Prostate gland (tissue), 2 donors: ENCODE measurements at regions not wholly inside any gene's neighbourhood (a gene's known extent, or its start where the extent isn't known, plus 50 kb on each side); places are given as distances from the start of the nearest gene placed in this dataset.

Experiments
- DNase-seq: peaks from one replicate; pipeline ENCODE4 v3.0.0-alpha.2; 2019; ENCODE audit warnings: low spot score
- H3K27ac ChIP-seq, 2 donors: fragments of 200-600 bp; sonication (generic); 2 replicates each; pipeline ENCODE4 v1.5.1; 2017 to 2019
- H3K27me3 ChIP-seq: fragments of 200-600 bp; sonication (generic); replicated peaks from 2 replicates; pipeline ENCODE4 v1.5.1; 2019; ENCODE audit not compliant: insufficient read depth
- H3K36me3 ChIP-seq, 2 donors: fragments of 200-600 bp; sonication (generic); 1 replicate in 1 of 2; 2 replicates in 1 of 2; pipeline versions ENCODE4 v1.5.1 to v1.8.1; 2017 to 2019
- H3K4me1 ChIP-seq: fragments of 200-600 bp; sonication (generic); replicated peaks from 2 replicates; pipeline ENCODE4 v1.5.1; 2019
- H3K4me3 ChIP-seq, 2 donors: fragments of 200-600 bp; sonication (generic); 2 replicates each; pipeline ENCODE4 v1.5.1; 2017 to 2019
- H3K9me3 ChIP-seq: fragments of 200-600 bp; sonication (generic); 2 replicates; pipeline ENCODE4 v1.5.1; 2017
- CTCF ChIP-seq, 4 experiments: fragments of 200-600 bp in 2 of 4; fragments of 450-650 bp in 2 of 4; sonication (generic) in 2 of 4; IDR thresholded peaks; 1 replicate in 3 of 4; 2 replicates in 1 of 4; pipeline ENCODE4 v1.5.1; 2016 to 2019; ENCODE audit warnings: antibody characterized with exemption in 4 of 4, mild to moderate bottlenecking in 2 of 4, moderate library complexity in 2 of 4
- POLR2A ChIP-seq: fragments of 450-650 bp; IDR thresholded peaks from one replicate; pipeline ENCODE4 v1.6.1; 2016; ENCODE audit warnings: antibody characterized with exemption, mild to moderate bottlenecking
- POLR2AphosphoS5 ChIP-seq: sonication (generic); formaldehyde crosslinking; IDR thresholded peaks from one replicate; pipeline ENCODE4 v1.6.1; 2017; ENCODE audit warnings: antibody characterized with exemption
- WGBS: methylation state at CpG from one replicate; pipeline ENCODE4 v1.1.5; 2018; 5-methylcytosine and 5-hydroxymethylcytosine counted together
- intact Hi-C: fragments of 100-400 bp; cut with DNase I; formaldehyde crosslinking; loops from one replicate; pipeline ENCODE4 v1.14.2; 2022

- intact Hi-C loops, result no loop called here
- TF ChIP-seq POLR2AphosphoS5 (no peak), CTCF (IDR thresholded peaks at IDR 0.05) (no peak), POLR2A (no peak)
- H3K27me3 ChIP-seq, result no peaks in the 10 kb centered on the region
- no peak overlapping the region for H3K27ac ChIP-seq
- H3K9me3 ChIP-seq, result no peaks in the 10 kb centered on the region
- H3K4me1 ChIP-seq, result peaks cover 13% of the 10 kb centered on the region
- WGBS, result 67% methylated on average over 8 of the region's 8 CpGs
- H3K36me3 ChIP-seq, result no peaks in the 10 kb centered on the region
- H3K4me3 ChIP-seq, result no peak overlapping the region
- no peak for DNase-seq
Measured at GRCh38 chr1:59017501-59018231, 233.8 kb upstream of the JUN start.

DNA sequence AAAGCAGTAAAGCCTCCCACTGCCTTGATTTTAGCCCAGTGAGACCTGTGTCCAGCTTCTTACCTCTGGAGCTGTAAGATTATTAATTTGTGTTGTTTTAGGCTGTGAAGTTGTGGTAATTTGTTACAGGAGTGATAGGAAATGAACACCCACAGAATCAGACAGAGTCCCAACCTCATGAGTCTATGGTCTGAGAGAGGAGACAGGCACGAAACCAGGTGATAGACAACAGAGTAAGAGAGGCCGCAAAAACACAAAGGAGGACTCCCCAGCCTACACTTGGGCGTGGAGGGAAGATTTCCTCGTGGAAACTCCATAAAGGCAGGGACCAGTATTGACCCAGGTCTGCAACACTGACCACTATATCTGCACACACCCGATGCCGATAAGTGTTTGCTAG is 234.6 kb upstream of the JUN start:
- no peak overlapping the region for H3K27ac ChIP-seq

DNA sequence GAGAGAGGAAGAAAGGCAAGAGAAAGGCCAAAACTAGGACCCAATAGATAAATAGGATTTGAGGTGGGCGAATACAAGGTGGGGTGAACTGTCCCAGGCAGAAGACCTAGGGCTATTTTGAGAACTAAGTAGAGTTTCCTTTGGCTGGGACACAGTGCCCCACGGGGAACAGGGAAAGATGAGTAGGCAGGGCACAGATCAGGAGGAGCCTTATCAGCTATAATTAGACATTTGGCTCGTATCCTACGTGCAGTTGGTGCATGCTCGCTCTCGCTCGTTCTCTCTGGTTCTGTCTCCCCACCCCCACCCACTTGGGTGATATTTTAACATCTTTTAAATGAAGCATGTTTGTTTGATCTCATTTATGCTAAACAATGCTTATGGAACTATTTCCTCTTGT is 235.0 kb upstream of the JUN start:
- Histone ChIP-seq H3K9me3 (no peaks in the 10 kb centered on the region), H3K36me3 (no peaks in the 10 kb centered on the region), H3K4me1 (peaks cover 4% of the 10 kb centered on the region), H3K4me3 (no peak overlapping the region), H3K27ac (peak overlapping the region in 1 of 2 donors; percentile 39), H3K27me3 (no peaks in the 10 kb centered on the region)
- WGBS, result 72% methylated on average over 7 of the region's 7 CpGs
- no peak for DNase-seq
- intact Hi-C loops, result no loop called here
- TF ChIP-seq POLR2A, result no peak
- peak; percentile 30 for TF ChIP-seq POLR2AphosphoS5
- no peak for TF ChIP-seq CTCF (IDR thresholded peaks at IDR 0.05)

More for the DNA sequence above, 234.6 kb upstream of the JUN start:
- H3K4me1 ChIP-seq, result peaks cover 8% of the 10 kb centered on the region
- no peak for DNase-seq
- H3K36me3 ChIP-seq, result no peaks in the 10 kb centered on the region
- WGBS, result 75% methylated on average over 6 of the region's 6 CpGs
- TF ChIP-seq CTCF (IDR thresholded peaks at IDR 0.05) (no peak), POLR2AphosphoS5 (no peak), POLR2A (no peak)
- no peaks in the 10 kb centered on the region for H3K27me3 ChIP-seq
- intact Hi-C loops, result no loop called here
- no peaks in the 10 kb centered on the region for H3K9me3 ChIP-seq
- H3K4me3 ChIP-seq, result no peak overlapping the region

GRCh38 chr1:59020151-59020997 is 236.5 kb upstream of the JUN start:
- Histone ChIP-seq H3K27me3 (no peaks in the 10 kb centered on the region), H3K9me3 (no peaks in the 10 kb centered on the region), H3K36me3 (no peaks in the 10 kb centered on the region), H3K4me3 (no peak overlapping the region), H3K4me1 (no peaks in the 10 kb centered on the region), H3K27ac (peak overlapping the region; percentile 39 to 50)
- TF ChIP-seq POLR2A (no peak), CTCF (IDR thresholded peaks at IDR 0.05) (no peak), POLR2AphosphoS5 (peak; percentile 65)
- intact Hi-C loops, result no loop called here
- 50% methylated on average over 2 of the region's 2 CpGs for WGBS
- DNase-seq, result peak; percentile 31
